OCI-LY7 (cell line): ENCODE measurements at regions not wholly inside any gene's neighbourhood (a gene's known extent, or its start where the extent isn't known, plus 50 kb on each side); places are given as distances from the start of the nearest gene placed in this dataset.

Source experiments
- EZH2phosphoT487 ChIP-seq: fragments of 200-600 bp; sonication (generic); IDR thresholded peaks from 2 replicates; pipeline ENCODE4 v1.6.1; 2018; ENCODE audit warnings: low read depth, borderline replicate concordance, mild to moderate bottlenecking, mixed run types, antibody characterized with exemption, low read length, moderate library complexity, mixed read lengths
- TF ChIP-seq, protein P1 (sequence below): fragments of 200-600 bp; sonication (generic); conservative IDR thresholded peaks from 2 replicates; pipeline ENCODE4 v1.5.1; 2014; ENCODE audit warnings: mild to moderate bottlenecking, antibody characterized with exemption, low read length, moderate library complexity, mixed read lengths

GRCh38 chr6:19033683-19034082 is 646.5 kb downstream of the RNF144B start:
- TF ChIP-seq, protein P1, sequence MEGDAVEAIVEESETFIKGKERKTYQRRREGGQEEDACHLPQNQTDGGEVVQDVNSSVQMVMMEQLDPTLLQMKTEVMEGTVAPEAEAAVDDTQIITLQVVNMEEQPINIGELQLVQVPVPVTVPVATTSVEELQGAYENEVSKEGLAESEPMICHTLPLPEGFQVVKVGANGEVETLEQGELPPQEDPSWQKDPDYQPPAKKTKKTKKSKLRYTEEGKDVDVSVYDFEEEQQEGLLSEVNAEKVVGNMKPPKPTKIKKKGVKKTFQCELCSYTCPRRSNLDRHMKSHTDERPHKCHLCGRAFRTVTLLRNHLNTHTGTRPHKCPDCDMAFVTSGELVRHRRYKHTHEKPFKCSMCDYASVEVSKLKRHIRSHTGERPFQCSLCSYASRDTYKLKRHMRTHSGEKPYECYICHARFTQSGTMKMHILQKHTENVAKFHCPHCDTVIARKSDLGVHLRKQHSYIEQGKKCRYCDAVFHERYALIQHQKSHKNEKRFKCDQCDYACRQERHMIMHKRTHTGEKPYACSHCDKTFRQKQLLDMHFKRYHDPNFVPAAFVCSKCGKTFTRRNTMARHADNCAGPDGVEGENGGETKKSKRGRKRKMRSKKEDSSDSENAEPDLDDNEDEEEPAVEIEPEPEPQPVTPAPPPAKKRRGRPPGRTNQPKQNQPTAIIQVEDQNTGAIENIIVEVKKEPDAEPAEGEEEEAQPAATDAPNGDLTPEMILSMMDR = no peak
- no peak for TF ChIP-seq EZH2phosphoT487
